Muscle of back (tissue), 3 donors: ENCODE measurements at regions not wholly inside any gene's neighbourhood (a gene's known extent, or its start where the extent isn't known, plus 50 kb on each side); places are given as distances from the start of the nearest gene placed in this dataset.
A peak's percentile ranks its signal among the peaks of the same experiment; 100 is the strongest.

Experiments used
- DNase-seq, 3 donors: peaks; one replicate each; pipeline versions ENCODE4 v3.0.0 to v3.0.0-alpha.2; 2013

DNA sequence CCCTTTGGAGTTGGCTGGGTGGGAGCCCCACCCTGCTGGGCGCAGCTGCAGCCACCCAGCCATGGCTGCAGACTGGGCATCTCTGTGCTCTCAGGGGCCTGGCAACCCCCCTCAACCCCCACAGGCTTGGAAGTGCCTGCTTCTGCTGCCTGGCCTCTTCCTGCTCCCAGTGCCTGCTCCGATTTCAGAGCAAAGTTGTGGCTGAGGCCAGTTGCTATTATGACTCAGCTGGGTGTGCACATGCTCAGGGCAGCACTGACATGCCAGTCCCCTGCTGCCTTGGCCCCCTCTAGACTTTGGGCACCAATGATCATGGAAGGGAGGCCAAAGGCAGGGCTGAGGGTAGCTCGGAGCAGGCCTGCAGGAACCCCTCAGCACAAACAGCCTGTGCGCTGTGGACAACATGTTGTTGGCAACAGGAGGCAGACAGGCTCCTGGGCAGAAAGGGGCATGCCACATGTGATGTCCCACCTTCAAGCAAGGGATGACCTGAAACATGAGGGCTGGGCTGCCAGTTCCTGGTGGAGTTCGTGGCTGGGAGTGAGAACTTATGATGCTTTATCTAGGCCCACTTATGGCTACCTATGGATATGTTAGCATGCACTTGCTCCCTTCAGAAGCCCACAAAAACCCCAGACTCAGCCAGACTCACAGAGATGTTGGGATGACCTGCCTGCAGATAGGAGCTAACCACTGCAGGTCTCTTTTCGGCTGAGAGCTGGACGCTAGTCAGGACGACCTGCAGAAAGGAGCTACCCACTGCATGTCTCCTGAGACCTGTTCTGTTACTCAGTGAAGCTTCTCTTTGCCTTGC, 96.4 kb upstream of the AMOTL1 start:
- DNase-seq = no peak

DNA sequence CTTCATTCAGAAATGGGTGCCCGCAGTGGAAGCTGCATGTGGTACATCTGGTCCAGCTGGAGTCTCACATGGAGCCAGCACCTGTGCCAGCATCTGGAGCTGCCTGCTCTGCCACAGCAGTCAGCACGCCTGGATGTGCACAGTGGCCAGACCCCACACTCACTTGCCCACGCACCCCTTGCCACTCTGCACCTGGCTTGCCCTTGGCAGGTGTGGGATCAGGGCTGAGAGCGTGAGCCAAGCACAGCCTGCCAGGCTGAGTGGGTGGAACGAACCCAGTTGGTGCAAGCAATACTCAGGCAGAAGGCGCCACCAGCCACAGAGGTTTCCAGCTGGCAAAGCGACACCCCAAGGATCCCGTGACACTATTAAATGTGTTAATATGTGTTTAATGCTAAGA, 95.5 kb upstream of the AMOTL1 start:
- no peak for DNase-seq

DNA sequence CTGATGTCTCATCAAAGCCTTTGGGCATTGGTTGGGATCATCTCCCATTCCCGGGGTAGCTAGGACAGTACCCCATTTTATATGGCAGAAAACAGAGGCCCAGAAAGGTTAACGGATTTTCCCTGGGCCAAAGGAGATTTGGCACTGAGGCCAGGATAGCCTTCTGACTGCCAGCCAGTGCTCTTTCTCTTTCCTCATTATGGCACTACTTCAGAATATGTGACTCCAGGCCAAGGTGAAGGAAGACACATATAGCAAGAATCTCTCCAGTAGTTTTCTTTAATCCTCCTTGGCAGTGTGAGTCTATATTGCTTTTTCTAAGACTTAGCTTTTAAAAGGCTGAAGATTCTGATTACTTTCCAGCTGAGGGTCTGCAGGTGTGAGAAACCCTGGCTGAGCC, 94.8 kb upstream of the AMOTL1 start:
- no peak for DNase-seq

DNA sequence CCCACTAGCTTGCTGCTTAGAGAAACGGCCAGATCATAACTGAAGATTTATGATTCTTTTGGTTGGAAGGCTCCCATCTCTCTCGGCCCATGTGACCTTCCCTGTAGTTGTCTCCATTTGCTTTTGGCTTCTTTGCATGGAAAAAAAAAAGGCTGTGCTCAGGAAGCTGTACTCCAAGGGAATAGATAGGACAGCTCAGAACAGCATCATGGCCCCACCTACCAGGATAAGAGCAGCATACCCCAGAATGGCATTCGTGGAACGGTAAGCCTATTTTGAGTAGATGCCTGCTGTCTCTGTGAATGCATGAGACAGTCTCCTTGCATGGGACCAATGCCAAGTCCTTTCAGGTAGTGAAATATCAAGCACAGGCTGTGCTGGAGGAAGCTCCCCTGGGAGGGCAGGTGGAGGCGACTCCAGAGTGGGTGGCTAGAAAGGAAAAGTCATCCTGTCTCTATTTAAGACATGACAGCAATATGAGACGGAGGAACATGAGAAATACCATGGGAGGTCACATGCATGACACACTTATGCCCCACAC, 94.1 kb upstream of the AMOTL1 start:
- peak; percentile 35 to 74 (median 59) for DNase-seq

DNA sequence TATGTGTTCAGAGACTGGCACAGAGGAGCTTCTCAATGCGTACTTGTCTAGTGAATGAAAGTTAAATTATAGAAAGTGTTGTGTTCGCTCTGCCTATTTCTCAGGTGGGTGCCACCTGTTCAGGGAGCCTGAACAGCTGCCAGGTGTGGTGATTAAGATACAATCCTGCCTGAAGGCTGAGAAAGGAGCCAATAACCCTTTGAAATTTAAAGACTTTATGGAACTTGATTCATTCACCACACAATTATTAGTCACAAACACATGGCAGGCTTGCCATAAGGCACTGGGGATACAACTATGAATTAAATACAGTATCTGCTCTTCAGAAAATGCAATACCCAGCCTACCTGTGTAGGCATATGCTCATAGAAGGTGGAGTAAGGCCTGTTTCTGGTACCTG, 92.9 kb upstream of the AMOTL1 start:
- DNase-seq = no peak

DNA sequence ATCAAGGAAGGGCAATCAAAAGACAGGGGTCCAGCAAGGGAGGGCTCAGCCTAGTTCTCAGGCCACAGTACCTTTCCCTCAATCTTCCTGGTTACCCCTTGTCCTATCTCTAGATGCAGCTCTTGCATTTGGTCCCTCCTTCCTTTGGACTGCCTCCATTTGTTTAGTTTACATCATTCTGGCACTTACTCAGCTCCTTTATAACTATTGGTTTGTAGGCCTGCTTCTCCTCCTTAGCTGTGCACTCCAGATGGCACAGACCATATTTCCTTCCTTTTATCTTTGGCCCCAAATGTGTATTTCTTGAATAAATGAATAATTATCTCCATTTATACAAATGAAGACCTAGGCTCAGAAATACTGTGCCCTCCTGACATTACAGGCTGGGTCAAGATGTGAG, 92.3 kb upstream of the AMOTL1 start:
- DNase-seq = no peak

DNA sequence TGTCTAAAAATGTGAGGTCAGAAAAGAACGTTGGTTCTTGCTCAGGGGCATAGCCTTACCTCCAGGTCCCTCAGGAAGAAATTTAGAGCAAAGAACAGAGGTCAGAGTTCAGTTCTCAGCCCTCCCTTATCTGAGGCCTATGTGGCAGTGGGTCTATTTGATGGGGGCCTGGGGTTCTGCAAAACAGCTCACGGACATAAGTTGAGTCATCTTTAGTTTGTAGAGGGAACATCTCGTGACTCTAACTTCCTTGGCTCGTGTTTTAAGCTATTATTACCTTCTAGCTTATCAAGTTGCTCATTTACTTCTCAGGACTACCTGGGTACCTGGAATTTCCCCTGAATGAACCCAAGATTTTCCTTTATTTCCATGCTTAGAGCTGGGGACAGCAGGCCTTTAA, 91.3 kb upstream of the AMOTL1 start:
- DNase-seq = no peak

DNA sequence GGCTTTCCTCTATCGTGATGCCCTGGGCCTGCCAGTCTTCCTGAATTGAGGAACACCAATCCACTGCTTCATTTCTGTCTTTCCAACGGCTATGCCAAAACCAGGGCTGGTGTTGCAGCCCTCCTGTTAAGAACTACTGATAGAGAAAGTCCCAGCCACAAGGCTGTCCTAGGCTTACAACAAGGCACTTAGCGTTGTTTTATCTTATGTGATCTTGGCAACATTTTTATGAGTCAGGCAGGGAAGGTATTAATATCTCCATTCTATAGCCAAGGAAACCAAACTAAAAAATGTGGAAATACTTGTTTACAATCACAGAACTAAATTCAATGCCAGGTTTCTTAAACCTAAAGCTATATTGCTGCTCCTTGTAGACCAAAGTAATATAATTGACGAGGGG, 89.9 kb upstream of the AMOTL1 start:
- no peak for DNase-seq

DNA sequence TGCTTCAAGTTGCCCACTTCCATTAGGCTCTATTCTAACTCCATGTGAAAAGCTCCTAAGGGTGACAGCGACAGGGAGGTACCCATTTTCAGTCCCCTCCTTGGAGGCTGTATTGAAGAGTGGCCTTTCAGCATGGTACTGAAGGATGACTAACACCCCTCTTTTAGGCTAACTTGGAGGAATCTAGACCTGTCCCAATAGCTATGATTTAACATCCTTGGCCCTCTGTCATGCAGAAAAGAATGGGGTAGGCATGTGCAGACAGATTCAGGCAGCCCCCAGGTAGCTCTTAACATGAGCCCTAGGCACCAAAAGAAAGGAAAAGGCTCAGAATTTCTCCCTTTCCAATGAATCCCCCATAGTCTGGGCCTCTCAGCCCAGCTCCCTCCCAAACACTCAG, 89.3 kb upstream of the AMOTL1 start:
- DNase-seq = no peak

DNA sequence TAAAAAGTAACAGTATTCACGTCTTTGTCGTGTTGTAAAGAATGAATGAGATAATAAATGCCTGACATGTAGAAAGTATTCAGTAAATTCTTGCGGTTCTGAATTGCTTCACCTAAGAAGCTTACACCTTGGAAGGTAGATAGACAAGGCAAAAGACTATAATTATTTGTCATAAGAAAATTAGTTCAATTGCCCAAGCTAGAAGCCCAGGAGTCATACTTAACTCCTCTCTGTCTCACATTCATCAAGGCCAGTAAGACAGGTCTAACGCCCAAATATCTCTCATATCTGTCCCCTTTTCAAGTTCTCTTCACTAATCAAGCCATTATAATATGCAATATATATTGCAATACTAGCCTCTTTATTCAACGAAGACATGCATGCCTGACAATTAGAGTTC, 87.7 kb upstream of the AMOTL1 start:
- no peak for DNase-seq

DNA sequence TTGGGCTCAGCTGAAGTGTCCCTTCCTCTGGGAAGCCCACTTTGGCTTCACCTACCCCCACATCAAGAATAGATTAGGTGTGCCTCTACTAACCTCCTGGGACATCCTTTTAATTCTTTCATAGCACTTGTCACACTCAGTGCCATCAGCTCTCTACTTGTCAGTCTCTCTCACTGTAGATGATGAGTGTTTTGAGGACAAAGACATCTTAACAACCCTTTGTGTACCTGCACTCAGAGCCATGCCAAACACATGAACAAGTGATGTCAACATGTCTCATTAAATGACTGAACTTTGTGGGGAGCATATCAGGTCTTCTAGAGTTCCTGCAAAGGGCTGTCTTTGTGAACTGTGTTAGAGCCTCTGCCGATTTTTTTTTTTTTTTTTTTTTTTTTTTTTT, 87.0 kb upstream of the AMOTL1 start:
- DNase-seq = no peak

DNA sequence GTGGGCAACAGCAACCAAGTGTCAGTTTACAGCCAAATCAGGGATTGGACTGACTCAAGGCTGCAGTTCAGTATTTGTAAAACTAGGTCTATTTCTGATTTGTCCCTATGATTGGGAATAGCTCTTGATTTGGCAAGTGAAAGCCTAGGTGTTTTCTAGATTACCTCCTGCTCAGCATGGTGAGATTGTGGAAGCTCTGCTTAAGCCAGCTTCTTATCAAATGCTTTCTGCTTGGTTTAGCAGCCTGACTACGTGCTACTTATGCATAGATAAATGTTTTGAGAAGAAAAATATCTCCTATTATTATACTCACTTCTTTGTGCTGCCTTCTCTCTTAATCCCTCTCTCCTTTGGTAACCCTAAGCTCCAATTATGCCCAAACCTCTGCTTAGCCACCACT, 86.3 kb upstream of the AMOTL1 start:
- no peak for DNase-seq

DNA sequence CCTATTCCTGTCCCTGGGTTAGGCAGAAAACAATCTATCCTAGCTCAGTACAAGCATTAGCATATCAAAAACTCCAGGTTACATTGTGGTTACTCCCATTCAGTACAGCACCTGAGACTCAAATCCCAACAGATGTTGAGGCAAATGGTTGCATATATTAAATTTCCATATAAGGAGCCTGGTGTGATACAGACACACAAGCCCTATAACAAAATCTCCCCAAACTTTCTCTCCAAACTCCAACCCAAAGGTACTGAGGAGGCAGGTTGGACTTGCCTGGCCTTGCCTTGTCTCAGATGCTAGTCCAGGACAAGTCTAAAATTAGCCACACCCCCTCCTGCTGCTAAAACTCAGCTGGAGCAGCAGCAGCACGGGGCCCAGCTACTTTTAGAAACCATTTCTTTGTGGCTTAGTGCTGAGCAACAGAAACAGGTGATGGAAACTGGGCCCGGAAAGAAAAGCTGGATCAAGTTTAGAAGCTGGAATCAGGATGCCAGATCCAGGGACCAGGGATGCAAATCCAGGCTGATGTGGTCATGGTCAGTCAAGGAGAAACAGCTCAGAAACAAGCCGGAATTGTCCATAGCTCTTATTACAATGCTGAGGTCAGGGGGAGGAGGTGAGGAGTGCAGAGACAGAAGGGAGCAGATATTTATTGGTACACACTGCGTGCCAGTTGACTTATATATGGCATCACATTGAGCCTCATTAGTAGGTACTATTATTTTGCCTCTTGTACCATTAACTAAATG, 73.7 kb upstream of the AMOTL1 start:
- DNase-seq = peak; percentile 21 to 50 (median 38)

DNA sequence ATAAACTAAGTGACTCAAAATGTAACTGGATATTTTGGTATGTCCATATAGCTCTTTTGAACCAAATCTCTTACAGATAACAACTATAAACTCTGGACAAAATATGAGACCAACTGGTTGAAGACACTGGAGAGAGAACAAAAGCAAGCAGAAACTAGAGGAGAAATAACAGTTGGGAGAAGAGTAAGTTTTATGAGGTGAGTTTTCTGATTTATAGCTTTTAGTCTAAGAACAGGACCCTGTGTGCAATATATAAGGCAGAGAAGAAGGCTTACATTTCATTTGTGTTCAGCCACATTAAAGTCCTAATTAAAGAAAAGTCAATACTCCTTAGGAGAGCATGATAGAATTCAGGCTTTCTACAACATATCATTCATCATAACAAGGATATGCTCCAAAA, 71.0 kb upstream of the AMOTL1 start:
- DNase-seq = no peak

DNA sequence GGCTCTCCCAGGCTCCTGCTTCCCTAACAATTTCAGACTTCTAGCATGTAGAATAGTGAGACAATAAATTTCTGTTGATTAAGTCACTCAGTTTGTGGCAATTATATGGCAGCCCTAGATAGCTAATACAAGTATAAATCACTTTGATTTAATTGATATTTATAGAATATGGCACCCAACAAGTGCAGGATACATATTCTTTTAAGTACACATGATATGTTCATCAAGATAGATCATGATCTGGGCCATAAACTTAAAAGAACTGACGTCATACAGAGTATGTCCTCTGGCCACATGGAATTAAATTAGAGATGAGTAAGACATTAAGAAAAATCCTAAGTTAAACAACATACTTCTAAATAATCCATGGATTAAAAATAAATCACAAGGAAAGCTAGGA, 67.5 kb upstream of the AMOTL1 start:
- no peak for DNase-seq

DNA sequence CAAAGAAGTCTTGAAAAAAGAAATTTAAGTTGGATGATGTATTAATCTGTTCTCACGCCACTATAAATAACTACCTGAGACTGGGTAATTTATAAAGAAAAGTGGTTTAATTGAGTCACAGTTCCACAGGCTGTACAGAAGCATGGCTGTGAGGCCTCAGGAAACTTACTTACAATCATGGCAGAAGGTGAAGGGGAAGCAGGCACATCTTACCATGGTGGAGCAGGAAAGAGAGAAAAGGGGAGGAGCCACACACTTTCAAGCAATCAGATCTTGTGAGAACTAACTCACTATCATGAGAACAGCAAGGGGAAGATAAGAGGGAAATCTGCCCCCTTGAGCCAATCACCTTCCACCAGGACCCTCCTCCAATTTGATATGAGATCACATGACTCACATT, 65.7 kb upstream of the AMOTL1 start:
- no peak for DNase-seq

DNA sequence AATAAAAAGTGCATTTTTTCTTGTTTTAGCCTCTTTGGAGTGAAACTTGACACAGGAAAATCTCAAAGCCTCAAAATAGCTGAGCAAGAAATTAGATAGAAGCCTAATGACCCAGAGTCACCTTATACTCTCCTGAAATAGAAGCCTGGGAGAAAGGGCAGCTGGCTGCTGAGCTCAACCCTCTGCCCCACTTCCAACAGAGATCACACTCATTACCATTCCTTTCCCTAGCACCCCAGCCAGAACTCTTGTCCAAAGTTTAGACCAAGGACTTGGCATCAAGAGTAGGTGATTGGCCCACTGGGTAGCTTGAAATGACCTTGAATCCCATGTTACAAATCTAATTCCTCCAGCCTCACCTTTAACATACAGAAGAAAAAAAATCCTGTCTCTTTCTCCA, 62.7 kb upstream of the AMOTL1 start:
- DNase-seq = peak in 1 of 3 donors; percentile 31

DNA sequence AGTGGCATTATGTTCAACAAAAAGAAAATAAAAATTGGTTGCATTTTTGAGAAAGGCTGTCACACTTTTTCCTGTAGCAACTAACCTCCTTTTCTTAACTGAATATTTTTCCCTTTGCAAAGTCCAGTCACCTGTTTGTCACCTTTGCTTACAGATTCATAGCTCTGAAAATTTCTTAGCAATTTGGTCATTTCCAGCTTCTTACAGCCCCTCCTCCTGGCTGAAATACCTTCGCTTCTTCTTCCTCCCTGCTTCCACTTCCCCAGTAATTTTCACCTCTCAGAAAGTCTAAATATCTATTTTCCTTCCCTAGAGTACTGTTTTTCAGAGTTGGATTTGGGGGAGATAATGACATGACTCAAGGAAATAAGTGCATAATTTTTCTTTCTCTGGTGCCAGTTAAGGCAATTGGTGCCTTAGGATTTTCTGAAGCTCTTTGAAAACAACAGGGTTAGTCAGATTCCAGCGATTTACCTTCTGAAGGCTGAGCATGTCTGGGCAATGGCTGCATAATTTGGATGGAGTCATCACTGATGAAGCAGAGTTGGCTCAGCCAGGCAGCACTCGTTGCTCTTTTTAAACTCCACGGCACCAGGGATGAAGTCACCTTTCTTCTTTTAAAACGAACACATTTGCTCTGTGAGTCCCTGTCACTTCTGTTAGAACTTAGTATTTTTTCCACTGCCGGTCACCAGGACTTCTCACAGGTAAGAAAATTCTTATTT, 62.1 kb upstream of the AMOTL1 start:
- peak in 1 of 3 donors; percentile 23 for DNase-seq

DNA sequence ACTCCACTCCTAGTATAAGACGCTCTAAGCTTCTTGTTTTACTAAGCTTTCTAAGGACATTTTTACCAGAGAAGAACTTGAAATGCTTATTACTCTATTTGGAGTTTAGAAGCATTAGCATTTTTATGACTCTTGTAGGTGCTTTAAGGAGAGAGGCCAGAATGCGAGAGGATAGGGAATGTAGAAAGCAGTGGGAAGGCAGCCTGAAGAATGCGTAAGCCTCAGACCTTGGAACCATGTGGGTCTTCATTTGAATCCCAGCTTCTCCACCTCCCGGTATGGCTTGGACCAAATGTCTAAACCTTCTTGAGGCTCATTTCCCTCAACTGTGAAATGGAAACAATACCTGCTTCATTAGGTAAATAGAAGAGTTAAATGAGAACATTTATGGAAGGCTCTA, 60.0 kb upstream of the AMOTL1 start:
- DNase-seq = no peak

DNA sequence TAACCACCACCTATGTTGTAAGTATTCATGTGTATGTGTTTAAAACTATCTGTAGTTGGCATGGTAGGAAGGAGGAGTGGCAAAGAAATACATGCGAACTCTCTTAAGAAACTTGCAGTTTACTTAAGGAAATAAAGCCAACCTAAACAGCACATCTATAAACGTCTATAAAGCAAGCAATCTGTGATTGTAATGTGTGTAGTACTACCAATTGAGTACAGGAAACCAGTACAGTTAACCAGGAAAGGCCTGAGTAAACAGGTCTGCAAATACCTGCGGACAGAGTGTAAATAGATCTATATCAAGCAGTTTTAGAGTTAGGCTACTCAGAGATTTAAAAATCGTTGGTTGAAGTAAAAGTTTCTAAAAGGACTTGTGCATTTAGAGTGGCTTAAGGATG, 59.5 kb upstream of the AMOTL1 start:
- DNase-seq = no peak

DNA sequence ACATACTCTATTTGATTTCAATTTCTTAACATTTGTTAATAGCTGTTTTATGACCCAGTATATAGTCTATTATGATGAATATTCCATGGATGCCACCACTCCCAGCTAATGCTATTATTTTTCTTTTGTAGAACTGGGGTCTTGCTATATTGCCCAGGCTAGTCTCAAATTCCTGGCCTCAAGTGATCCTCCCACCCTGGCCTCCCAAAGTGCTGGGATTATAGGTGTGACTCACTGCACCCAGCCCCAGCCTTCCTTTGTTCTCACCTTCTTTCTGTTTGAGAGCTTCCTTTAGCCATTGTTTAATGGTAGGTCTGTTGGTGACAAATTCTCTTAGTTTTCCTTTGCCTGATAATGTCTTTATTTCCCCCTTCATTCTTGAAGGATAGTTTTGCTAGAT, 52.9 kb upstream of the AMOTL1 start:
- DNase-seq = no peak

DNA sequence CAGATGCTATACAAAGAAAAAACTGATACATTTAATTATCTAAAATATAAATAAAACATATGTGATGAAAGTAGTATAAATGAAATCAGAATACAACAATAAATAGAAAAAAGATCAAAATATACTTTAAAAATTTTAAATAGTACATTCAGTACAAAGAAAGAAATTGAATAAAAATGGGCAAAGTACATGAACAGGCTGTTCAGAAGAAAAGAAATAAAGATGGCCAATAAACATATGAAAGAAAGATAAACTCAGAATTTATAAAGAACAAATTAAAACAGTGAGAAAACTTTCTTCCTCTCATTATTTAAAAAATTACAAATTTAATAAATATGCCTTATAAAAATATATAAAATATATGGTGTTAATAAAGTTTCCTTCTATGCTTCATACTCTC, 50.5 kb upstream of the AMOTL1 start:
- no peak for DNase-seq
